Mesothelial cell of epicardium (in vitro differentiated cells): ENCODE measurements at regions not wholly inside any gene's neighbourhood (a gene's known extent, or its start where the extent isn't known, plus 50 kb on each side); places are given as distances from the start of the nearest gene placed in this dataset.

Experiments
- DNase-seq, 2 experiments: peaks; one replicate each; pipeline ENCODE4 v3.0.0; 2021; ENCODE audit warnings: low spot score in 2 of 2; ENCODE audit not compliant: unreplicated experiment in 2 of 2
- H3K27ac Mint-ChIP-seq: 2 replicates; pipeline ENCODE4 v1.8.0; 2021; ENCODE audit warnings: mixed read lengths
- H3K27me3 Mint-ChIP-seq: 2 replicates; pipeline ENCODE4 v1.8.0; 2021; ENCODE audit warnings: low read depth, mixed read lengths
- H3K36me3 Mint-ChIP-seq: 2 replicates; pipeline ENCODE4 v1.8.0; 2021; ENCODE audit warnings: mixed read lengths
- H3K4me1 Mint-ChIP-seq: 2 replicates; pipeline ENCODE4 v1.8.0; 2021; ENCODE audit warnings: mixed read lengths
- H3K4me3 Mint-ChIP-seq: 2 replicates; pipeline ENCODE4 v1.8.0; 2021; ENCODE audit warnings: mild to moderate bottlenecking, moderate library complexity, mixed read lengths
- H3K9me3 Mint-ChIP-seq: 2 replicates; pipeline ENCODE4 v1.8.0; 2021; ENCODE audit warnings: mixed read lengths
- TF ChIP-seq, protein P1 (sequence below): fragments of 200-600 bp; sonication (generic); IDR thresholded peaks from one replicate; pipeline ENCODE4 v1.5.0; 2021; ENCODE audit warnings: antibody characterized with exemption; ENCODE audit not compliant: unreplicated experiment

GRCh38 chr7:42605406-42606192 lies 306.3 kb downstream of the C7orf25 start:
- DNase-seq: no peak

GRCh38 chr7:42603496-42603895 lies 308.4 kb downstream of the C7orf25 start:
- TF ChIP-seq, protein P1, sequence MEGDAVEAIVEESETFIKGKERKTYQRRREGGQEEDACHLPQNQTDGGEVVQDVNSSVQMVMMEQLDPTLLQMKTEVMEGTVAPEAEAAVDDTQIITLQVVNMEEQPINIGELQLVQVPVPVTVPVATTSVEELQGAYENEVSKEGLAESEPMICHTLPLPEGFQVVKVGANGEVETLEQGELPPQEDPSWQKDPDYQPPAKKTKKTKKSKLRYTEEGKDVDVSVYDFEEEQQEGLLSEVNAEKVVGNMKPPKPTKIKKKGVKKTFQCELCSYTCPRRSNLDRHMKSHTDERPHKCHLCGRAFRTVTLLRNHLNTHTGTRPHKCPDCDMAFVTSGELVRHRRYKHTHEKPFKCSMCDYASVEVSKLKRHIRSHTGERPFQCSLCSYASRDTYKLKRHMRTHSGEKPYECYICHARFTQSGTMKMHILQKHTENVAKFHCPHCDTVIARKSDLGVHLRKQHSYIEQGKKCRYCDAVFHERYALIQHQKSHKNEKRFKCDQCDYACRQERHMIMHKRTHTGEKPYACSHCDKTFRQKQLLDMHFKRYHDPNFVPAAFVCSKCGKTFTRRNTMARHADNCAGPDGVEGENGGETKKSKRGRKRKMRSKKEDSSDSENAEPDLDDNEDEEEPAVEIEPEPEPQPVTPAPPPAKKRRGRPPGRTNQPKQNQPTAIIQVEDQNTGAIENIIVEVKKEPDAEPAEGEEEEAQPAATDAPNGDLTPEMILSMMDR: no peak
- DNase-seq: no peak
- Mint-ChIP-seq H3K4me3 (no peak overlapping the region), H3K36me3 (no peaks in the 10 kb centered on the region), H3K27me3 (no peaks in the 10 kb centered on the region), H3K4me1 (peaks cover 15% of the 10 kb centered on the region), H3K27ac (no peak overlapping the region), H3K9me3 (no peaks in the 10 kb centered on the region)

More at GRCh38 chr7:42605406-42606192, 306.3 kb downstream of the C7orf25 start:
- peaks cover 22% of the 10 kb centered on the region for H3K4me1 Mint-ChIP-seq
- TF ChIP-seq, protein P1: no peak
- no peak overlapping the region for H3K4me3 Mint-ChIP-seq
- no peak overlapping the region for H3K27ac Mint-ChIP-seq
- H3K9me3 Mint-ChIP-seq: no peaks in the 10 kb centered on the region
- H3K36me3 Mint-ChIP-seq: no peaks in the 10 kb centered on the region
- H3K27me3 Mint-ChIP-seq: no peaks in the 10 kb centered on the region

- Mint-ChIP-seq H3K4me1 (peaks cover 5% of the 10 kb centered on the region), H3K27me3 (no peaks in the 10 kb centered on the region), H3K36me3 (no peaks in the 10 kb centered on the region), H3K27ac (no peak overlapping the region), H3K9me3 (peaks cover 7% of the 10 kb centered on the region), H3K4me3 (no peak overlapping the region)
- TF ChIP-seq, protein P1: no peak
- no peak for DNase-seq
These were observed 314.6 kb downstream of the C7orf25 start for GRCh38 chr7:42597300-42597699.

DNA sequence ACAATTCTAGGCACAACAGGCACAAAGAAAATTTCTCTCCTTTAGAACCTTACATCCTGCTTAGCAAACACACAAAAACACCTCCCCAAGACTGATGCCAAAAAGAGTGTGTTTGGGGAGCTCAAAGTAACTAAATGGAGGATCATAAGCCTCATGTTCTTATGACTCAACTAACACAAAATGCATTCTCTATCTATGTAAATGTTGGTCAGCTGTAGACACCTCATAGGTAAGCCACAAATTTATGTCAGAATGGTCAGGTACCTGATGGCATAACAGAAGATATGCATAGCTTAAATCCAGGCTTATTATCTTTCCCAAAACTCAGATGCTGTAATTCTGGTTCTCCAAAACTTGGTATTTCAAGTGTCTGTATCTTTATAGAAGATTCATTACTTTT lies 315.1 kb downstream of the C7orf25 start:
- Mint-ChIP-seq H3K9me3 (peaks cover 13% of the 10 kb centered on the region), H3K36me3 (no peaks in the 10 kb centered on the region), H3K27ac (no peak overlapping the region), H3K4me1 (peaks cover 5% of the 10 kb centered on the region), H3K27me3 (no peaks in the 10 kb centered on the region), H3K4me3 (no peak overlapping the region)
- DNase-seq: no peak
- TF ChIP-seq, protein P1: no peak

DNA sequence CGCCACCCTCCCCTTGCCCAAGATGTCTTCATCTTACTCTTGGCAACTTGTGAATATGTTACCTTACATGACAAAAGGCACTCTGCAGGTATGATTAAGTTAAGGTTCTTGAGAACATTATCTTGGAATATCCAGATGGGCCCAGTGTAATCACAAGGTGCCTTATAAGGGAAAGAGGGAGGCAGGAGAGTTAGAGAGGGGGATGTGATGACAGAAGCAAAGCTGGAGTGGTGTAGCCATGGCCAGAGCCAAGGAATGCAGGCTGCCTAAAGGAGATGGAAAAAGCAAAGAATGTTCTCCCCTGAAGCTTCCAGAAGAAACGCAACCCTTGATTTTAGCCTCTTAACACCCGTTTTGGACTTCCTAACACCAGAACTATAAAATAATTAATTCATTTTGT lies 318.0 kb downstream of the C7orf25 start:
- TF ChIP-seq, protein P1: no peak
- peaks cover 5% of the 10 kb centered on the region for H3K4me1 Mint-ChIP-seq
- H3K9me3 Mint-ChIP-seq: peaks cover 30% of the 10 kb centered on the region
- no peak for DNase-seq
- no peaks in the 10 kb centered on the region for H3K27me3 Mint-ChIP-seq
- no peak overlapping the region for H3K4me3 Mint-ChIP-seq
- no peak overlapping the region for H3K27ac Mint-ChIP-seq
- peaks cover 2% of the 10 kb centered on the region for H3K36me3 Mint-ChIP-seq
